LoVo (cell line): ENCODE measurements at regions not wholly inside any gene's neighbourhood (a gene's known extent, or its start where the extent isn't known, plus 50 kb on each side); places are given as distances from the start of the nearest gene placed in this dataset.
"Not testable (repeated sequence)": the region's sequence is repeated elsewhere in the genome, so short reads cannot be mapped to it uniquely, and the experiment has no call there.

Source experiments
- DNase-seq: peaks from one replicate; pipeline ENCODE4 v3.0.0-alpha.2; 2016; ENCODE audit warnings: low spot score

- DNase-seq = no peak
These were observed 148.7 kb upstream of the EDNRB start for GRCh38 chr13:78067290-78067689.

DNA sequence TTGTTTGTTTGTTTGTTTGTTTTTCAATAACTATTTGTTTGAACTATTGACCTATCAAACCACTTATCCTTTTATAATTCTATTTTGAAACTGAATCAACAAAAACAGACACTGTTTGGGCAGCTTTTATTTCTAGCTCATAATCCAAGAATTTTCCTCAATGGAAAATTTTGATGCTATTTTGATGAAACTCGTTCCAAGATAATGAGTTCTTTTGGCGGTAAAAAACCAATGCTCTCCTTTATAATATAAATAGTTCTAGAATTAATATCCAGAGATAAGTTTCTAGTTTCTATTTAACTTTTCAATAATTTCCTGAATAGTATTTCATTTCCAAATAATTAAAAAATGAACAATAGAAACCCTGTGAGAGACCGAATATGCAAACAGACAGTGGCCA is 146.5 kb upstream of the EDNRB start:
- DNase-seq = no peak

GRCh38 chr13:78061806-78062205 is 143.2 kb upstream of the EDNRB start:
- DNase-seq = no peak

GRCh38 chr13:78060966-78061365 is 142.3 kb upstream of the EDNRB start:
- no peak for DNase-seq

GRCh38 chr13:78056865-78057264 is 138.2 kb upstream of the EDNRB start:
- not testable (repeated sequence) for DNase-seq

DNA sequence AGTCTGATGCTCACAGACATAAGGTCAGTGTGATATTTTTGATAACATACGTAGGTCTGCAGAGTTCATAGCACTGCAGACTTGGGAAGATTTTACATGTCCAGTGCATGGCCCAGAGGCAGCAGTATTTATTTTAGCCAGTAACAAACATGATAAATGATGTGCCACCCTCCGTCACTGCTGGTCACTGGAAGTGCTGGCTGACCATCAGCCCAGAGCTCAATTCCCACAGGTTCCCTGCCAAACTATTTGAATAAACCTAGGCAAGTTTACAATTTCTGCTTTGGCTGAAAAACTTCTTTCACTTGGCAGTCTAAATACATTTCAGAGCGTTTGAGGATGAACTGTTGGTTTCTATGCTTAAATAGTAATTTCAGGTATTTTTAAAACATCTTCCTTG is 135.5 kb upstream of the EDNRB start:
- DNase-seq = no peak

DNA sequence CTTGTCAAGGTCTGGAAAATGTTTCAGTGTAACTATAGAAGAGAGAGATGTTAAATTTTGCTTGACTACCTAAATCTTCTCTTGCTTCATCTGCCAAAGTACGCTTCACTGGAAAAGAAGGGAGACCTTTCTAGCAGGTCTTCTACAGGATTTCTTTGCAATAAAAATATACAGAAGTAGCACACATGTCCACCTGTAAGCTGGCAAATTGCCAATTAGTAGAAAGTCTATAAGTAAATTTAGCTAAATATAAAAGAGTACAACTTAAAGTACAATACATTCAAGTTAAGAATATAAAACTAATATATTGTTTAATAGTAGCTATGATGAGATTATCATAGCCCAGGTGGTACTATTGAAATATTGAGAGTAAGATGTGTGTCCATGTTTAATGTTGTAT is 128.5 kb upstream of the EDNRB start:
- DNase-seq = no peak

- DNase-seq = no peak
These were observed 127.7 kb upstream of the EDNRB start for GRCh38 chr13:78046331-78046730.

DNA sequence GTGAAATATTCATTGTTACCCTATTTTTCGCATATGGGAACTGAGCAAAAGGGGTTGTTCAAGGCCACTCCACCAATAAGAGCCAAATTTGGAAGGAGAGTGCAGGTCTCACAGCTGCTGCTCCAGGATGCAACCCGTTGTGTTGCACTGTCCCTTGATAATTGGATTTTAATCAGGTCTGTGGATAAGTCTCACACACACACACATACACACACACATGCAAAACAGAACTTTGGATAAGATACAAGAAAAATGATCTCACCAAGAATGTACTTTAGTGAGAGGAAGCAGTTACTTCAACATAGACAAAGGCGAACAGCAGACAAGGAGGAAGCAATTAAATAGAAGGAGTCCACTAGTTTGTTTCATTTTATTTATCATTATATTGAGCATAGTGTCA is 127.3 kb upstream of the EDNRB start:
- DNase-seq = no peak

- not testable (repeated sequence) for DNase-seq
These were observed 122.7 kb upstream of the EDNRB start for GRCh38 chr13:78041366-78041765.

- no peak for DNase-seq
These were observed 121.7 kb upstream of the EDNRB start for GRCh38 chr13:78040205-78040830.

- no peak for DNase-seq
These were observed 118.2 kb upstream of the EDNRB start for GRCh38 chr13:78036841-78037240.

DNA sequence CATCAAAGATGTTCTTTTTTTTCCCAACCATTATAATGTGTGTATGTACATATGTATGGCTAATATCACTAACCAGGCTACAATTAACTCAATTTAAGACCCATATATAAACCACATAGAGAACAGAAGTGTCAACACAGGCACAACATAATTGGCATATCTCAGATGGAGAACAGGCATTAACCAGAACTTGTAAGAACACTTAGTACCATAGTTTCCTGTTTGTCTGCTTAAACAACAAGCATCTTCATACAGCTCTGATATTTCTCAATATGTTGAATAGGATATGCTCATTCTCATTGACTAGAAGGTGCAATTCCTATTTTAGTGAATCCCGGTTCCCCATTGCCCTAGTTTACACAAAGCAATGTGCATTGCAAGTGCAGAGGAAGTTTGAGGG is 116.9 kb upstream of the EDNRB start:
- DNase-seq = no peak

- no peak for DNase-seq
These were observed 114.9 kb upstream of the EDNRB start for GRCh38 chr13:78033509-78033908.

DNA sequence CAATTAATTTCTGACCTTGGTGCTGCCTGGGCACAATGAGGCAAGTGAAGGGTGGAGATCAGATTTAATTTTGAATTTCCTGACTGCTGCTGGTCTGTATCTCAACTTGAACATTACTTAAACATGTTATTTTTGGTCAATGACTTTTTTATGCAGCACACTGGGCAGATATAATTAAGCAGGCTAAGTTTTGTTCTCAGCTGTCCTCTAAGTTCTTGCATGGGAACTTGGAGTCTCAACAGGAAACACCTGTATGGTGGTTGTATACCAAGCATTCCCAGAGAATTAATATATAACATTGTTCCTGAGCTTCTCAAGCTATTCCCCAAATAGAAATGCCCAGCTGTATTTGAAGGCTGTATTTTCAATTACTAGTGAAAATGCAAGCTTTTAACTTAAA is 113.5 kb upstream of the EDNRB start:
- DNase-seq = no peak

- no peak for DNase-seq
These were observed 111.8 kb upstream of the EDNRB start for GRCh38 chr13:78030341-78030896.

DNA sequence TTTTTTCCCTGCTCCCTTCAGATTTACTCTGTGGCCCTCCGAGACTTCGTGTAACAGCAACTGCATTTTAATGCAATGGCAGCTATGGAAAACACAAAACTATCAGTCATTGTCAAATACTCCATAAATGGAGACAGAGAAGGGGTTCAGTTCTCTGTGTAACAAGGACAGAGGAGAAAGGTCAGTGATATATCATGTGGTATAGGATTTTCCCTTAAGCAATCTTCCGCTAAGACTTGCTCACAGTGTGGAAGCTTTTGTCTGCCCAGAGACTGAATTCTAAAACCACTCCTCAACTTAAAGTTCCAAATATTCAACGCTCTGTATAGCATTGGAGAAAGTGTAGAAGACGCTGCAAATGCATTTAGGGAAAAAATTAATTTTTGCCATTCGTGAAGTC is 111.3 kb upstream of the EDNRB start:
- DNase-seq = no peak

GRCh38 chr13:78028960-78029359 is 110.3 kb upstream of the EDNRB start:
- no peak for DNase-seq

DNA sequence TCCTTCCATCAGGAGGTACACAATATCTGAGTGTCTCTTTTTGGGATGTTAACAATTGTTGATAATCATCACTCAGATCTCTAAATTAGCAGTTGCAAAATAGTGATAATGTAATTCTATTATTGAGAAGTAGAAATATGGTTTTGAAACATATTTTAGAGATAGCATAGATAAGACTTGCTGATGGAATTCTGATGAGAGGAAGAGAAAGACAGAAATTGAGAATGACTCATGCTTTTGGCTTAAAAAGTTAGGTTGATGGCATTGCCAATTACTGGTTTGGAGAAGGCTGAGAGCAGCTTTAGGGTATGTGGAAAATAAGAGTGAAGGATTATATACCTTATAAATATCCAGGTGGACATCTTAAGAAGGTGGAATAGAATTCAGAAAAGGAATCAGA is 106.4 kb upstream of the EDNRB start:
- DNase-seq = no peak

GRCh38 chr13:78022164-78022877 is 103.7 kb upstream of the EDNRB start:
- DNase-seq = no peak

GRCh38 chr13:78020861-78021260 is 102.2 kb upstream of the EDNRB start:
- DNase-seq = no peak

GRCh38 chr13:78015782-78016181 is 97.2 kb upstream of the EDNRB start:
- DNase-seq = no peak

GRCh38 chr13:78012046-78012445 is 93.4 kb upstream of the EDNRB start:
- DNase-seq = no peak

- DNase-seq = no peak
These were observed 86.2 kb upstream of the EDNRB start for GRCh38 chr13:78004821-78005220.
